ENCODE measurements at regions not wholly inside any gene's neighbourhood (a gene's known extent, or its start where the extent isn't known, plus 50 kb on each side); places are given as distances from the start of the nearest gene placed in this dataset.

GRCh38 chr4:182175788-182176519 lies 67.2 kb upstream of the TENM3 start:
- DNase-seq = no peak

- DNase-seq = no peak
Measured at GRCh38 chr4:182177166-182177565, 66.0 kb upstream of the TENM3 start.

- DNase-seq = no peak
Measured at GRCh38 chr4:182179105-182179504, 64.1 kb upstream of the TENM3 start.

- no peak for DNase-seq
Measured at GRCh38 chr4:182179751-182180150, 63.5 kb upstream of the TENM3 start.

GRCh38 chr4:182185491-182185890 lies 57.7 kb upstream of the TENM3 start:
- DNase-seq = no peak

- DNase-seq = no peak
Measured at GRCh38 chr4:182187674-182188073, 55.5 kb upstream of the TENM3 start.

GRCh38 chr4:182188622-182189021 lies 54.6 kb upstream of the TENM3 start:
- no peak for DNase-seq

GRCh38 chr4:182189103-182189878 lies 53.9 kb upstream of the TENM3 start:
- no peak for DNase-seq

- DNase-seq = no peak
Measured at GRCh38 chr4:182190306-182190705, 52.9 kb upstream of the TENM3 start.

GRCh38 chr4:182192511-182193181 lies 50.6 kb upstream of the TENM3 start:
- DNase-seq = no peak

GRCh38 chr4:182193311-182193710 lies 49.9 kb upstream of the TENM3 start:
- DNase-seq = no peak

Data from stimulated activated CD4-positive, alpha-beta T cell treated with anti-CD3 and anti-CD28 coated beads, Interleukin-12 subunit alpha, Interleukin-12 subunit beta, amount 100 ng/mL, for 4 hours (primary cell).